Erythroblast (primary cell): ENCODE measurements at regions not wholly inside any gene's neighbourhood (a gene's known extent, or its start where the extent isn't known, plus 50 kb on each side); places are given as distances from the start of the nearest gene placed in this dataset.

Experiments used
- DNase-seq, 2 experiments: peaks; one replicate each; lab custom pipeline; 2025; lab: John Stamatoyannopoulos, UW
- GATA1 ChIP-seq: IDR thresholded peaks from 2 replicates; pipeline ENCODE4 v1.6.1; 2011; ENCODE audit warnings: low read depth, mild to moderate bottlenecking, control low read depth, low read length, moderate library complexity
- POLR2A ChIP-seq: IDR thresholded peaks from 2 replicates; pipeline ENCODE4 v1.6.1; 2011; ENCODE audit warnings: mild to moderate bottlenecking, low read length

GRCh38 chr5:89972901-89973300, 436.7 kb downstream of the CETN3 start:
- no peak for DNase-seq
- TF ChIP-seq GATA1 (no peak), POLR2A (no peak)

DNA sequence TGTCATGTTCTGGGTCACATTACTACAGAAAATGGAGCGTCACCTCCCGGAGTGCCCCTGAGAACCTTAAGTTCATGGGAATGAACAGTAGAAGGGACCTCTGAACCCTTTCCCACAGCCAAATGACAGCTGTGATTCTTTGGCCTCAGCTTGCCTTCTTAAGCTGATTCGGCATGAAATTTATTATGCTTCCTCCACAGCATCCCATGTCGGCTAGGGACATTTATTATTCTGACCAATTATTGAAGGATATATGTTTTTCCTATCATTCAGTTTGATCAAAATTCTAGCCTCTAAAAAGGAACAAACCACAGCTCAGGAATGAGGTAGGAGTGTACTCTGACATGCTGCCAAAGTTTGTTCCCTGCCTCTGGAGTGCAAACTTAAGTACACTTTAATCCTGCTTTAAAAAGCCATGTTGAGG, 440.6 kb downstream of the CETN3 start:
- TF ChIP-seq POLR2A = no peak
- TF ChIP-seq GATA1 = no peak
- no peak for DNase-seq

DNA sequence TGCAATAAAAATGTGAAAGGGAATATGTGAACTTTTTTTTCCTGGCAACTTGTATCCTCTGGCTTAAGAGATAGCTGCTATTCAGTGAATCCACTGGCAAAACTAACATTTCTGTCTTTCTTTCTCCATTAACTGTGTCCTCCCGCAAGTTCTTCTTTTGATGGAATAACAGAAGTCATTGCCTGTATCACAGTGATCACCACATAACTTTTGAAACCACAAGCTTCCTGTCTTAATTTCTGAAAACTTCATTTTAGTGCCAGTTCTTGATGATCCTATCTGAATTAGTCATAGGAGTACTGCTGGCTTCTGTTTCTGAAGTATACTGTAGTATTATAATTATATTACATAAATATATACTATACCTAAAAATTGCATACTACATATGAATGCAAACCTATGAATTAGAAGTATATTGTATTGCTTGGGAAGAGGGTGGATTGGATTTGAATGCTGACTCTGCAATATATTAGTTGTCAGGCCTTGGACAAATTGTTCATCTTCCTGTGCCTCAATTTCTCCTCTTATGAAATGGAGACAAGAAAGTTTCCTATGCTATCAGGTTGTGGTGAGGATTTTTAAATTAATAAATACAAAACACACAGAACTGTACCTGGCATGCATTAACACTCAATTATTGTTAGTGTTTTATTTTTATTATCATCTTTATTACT, 441.6 kb downstream of the CETN3 start:
- TF ChIP-seq GATA1 = no peak
- TF ChIP-seq POLR2A = no peak
- DNase-seq = no peak

GRCh38 chr5:89956838-89957237, 452.7 kb downstream of the CETN3 start:
- DNase-seq = no peak
- TF ChIP-seq GATA1 = no peak
- TF ChIP-seq POLR2A = no peak

DNA sequence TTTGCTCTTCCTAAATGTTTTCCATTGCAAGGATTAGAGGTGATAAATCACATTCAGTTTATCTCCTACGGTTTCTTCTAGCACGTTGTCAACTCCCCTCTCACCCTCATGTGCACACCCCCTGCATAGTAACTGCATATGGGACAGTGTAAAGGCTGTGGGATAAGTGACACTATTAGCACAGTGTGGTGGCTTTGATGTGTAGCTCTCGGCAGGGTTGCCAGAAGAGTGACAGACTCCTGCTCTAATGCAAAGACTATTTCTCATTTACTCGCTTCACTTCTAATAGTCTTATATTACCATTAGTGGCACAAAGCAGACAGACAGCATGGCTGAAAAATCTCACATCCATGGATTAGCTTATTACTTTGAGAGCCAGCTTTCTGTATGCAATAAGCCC, 454.6 kb downstream of the CETN3 start:
- no peak for TF ChIP-seq POLR2A
- TF ChIP-seq GATA1 = no peak

GRCh38 chr5:89951876-89952275, 457.7 kb downstream of the CETN3 start:
- DNase-seq = no peak
- TF ChIP-seq GATA1 = no peak
- TF ChIP-seq POLR2A = no peak

More for the DNA sequence above, 454.6 kb downstream of the CETN3 start:
- DNase-seq = no peak

GRCh38 chr5:89950234-89950633, 459.3 kb downstream of the CETN3 start:
- no peak for DNase-seq
- no peak for TF ChIP-seq POLR2A
- TF ChIP-seq GATA1 = no peak

DNA sequence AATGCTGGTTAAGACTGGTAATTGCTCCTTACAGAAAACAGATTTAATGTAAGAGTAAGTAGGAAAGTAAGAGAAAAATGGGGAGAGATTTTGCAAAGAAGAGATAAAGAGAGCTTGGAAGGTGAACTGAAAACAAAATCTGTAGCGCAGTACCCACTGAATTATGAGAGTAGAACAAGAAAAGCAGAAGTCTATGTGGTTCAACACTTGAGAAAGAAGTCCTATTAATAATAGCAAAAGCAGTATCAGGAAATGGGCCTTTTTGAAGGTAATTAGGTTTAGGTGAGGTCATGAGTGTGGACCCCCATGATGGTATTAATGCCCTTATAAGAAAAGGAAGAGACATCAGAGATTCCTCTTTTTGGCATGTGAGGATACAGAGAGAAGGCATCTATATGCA, 460.6 kb downstream of the CETN3 start:
- no peak for DNase-seq
- no peak for TF ChIP-seq POLR2A
- TF ChIP-seq GATA1 = no peak

GRCh38 chr5:89946916-89947315, 462.6 kb downstream of the CETN3 start:
- no peak for DNase-seq
- TF ChIP-seq POLR2A = no peak
- TF ChIP-seq GATA1 = no peak

GRCh38 chr5:89946508-89946907, 463.0 kb downstream of the CETN3 start:
- TF ChIP-seq GATA1 (no peak), POLR2A (no peak)
- no peak for DNase-seq

DNA sequence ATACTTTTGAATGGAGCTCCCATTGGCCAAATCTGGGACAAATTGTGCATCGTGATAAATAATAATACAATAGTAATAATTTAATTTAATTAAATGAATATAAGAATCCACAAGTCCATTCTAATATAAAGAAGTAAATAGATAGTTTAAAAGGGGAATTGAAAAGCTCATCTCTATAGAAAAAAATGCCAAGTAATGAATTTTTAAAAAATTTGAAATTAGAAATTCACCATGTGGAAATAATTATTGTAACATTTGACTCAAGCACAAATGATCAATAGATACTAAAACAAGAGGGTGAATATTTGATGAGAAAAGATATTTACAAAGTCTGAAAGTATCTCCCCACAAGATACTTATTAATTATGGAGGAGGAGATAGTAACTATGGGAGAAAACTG, 467.4 kb downstream of the CETN3 start:
- no peak for TF ChIP-seq POLR2A
- TF ChIP-seq GATA1 = no peak
- no peak for DNase-seq

DNA sequence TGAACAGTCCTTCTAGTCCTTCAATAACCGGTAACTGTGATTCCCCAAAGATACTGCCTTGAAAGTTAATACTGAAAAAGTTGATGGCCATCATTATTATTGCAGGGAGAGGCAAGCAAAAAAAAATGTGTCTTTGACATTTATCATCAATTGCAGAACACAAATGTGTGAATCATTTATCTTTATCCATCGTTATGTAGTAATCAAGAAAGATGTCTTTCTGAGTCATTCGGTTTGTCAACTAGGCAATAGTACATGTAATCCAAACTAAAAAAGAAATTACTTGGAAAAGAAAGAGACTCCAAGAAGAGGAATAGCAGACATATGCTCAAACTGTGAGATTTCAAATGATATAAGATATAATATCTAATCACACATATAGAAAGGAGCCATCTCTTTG, 473.0 kb downstream of the CETN3 start:
- no peak for TF ChIP-seq POLR2A
- no peak for TF ChIP-seq GATA1
- no peak for DNase-seq

GRCh38 chr5:89934069-89934468, 475.5 kb downstream of the CETN3 start:
- no peak for TF ChIP-seq POLR2A
- TF ChIP-seq GATA1 = no peak
- no peak for DNase-seq

- DNase-seq = no peak
- TF ChIP-seq GATA1 (no peak), POLR2A (no peak)
These were observed 476.8 kb downstream of the CETN3 start for GRCh38 chr5:89932771-89933181.
